Fibroblast of lung (primary cell): ENCODE measurements at regions not wholly inside any gene's neighbourhood (a gene's known extent, or its start where the extent isn't known, plus 50 kb on each side); places are given as distances from the start of the nearest gene placed in this dataset.
A peak's percentile ranks its signal among the peaks of the same experiment; 100 is the strongest.

Experiments
- DNase-seq, 2 donors: peaks; one replicate each; pipeline versions ENCODE4 v3.0.0 to v3.0.0-alpha.2; 2010; ENCODE audit warnings: low read depth in 2 of 2
- H2AFZ ChIP-seq: 2 replicates; pipeline ENCODE4 v1.5.1; 2012; ENCODE audit warnings: low read length, control low read depth, inconsistent platforms
- H3K27ac ChIP-seq: 2 replicates; pipeline ENCODE4 v1.5.1; 2011; ENCODE audit warnings: low read length, control low read depth; ENCODE audit not compliant: insufficient read depth
- H3K27me3 ChIP-seq: 2 replicates; pipeline ENCODE4 v1.5.1; 2011; ENCODE audit warnings: mild to moderate bottlenecking, low read length; ENCODE audit not compliant: control insufficient read depth, insufficient read depth
- H3K36me3 ChIP-seq: 2 replicates; pipeline ENCODE4 v1.5.1; 2011; ENCODE audit warnings: low read length; ENCODE audit not compliant: control insufficient read depth, insufficient read depth
- H3K4me1 ChIP-seq: 2 replicates; pipeline ENCODE4 v1.5.1; 2011; ENCODE audit warnings: low read length; ENCODE audit not compliant: control insufficient read depth, insufficient read depth; ENCODE audit errors: extremely low read depth
- H3K4me2 ChIP-seq: 2 replicates; pipeline ENCODE4 v1.5.1; 2011; ENCODE audit warnings: low read length, control low read depth; ENCODE audit not compliant: insufficient read depth; ENCODE audit errors: extremely low read depth
- H3K4me3 ChIP-seq, 4 experiments: fragments of 200-600 bp in 1 of 4; sonication (generic) in 1 of 4; replicated peaks in 1 of 4; 2 replicates each; pipeline ENCODE4 v1.5.1; 2011 to 2016; ENCODE audit warnings: low read length in 4 of 4, low read depth in 3 of 4, mild to moderate bottlenecking in 3 of 4, control low read depth in 2 of 4, inconsistent platforms in 1 of 4, mixed read lengths in 1 of 4; ENCODE audit not compliant: insufficient read depth in 1 of 4; ENCODE audit errors: control extremely low read depth in 1 of 4
- H3K79me2 ChIP-seq: 2 replicates; pipeline ENCODE4 v1.5.1; 2012; ENCODE audit warnings: mild to moderate bottlenecking, low read length, inconsistent platforms; ENCODE audit not compliant: control insufficient read depth, insufficient read depth
- H3K9ac ChIP-seq: 2 replicates; pipeline ENCODE4 v1.5.1; 2011; ENCODE audit warnings: mild to moderate bottlenecking, low read length, control low read depth; ENCODE audit not compliant: insufficient read depth
- H3K9me3 ChIP-seq: 2 replicates; pipeline ENCODE4 v1.5.1; 2012; ENCODE audit warnings: low read depth, low read length; ENCODE audit not compliant: control insufficient read depth, insufficient read depth
- H4K20me1 ChIP-seq: 2 replicates; pipeline ENCODE4 v1.5.1; 2011; ENCODE audit warnings: low read length; ENCODE audit not compliant: control insufficient read depth, insufficient read depth; ENCODE audit errors: extremely low read depth
- CTCF ChIP-seq, 2 donors: IDR thresholded peaks in 1 of 2; conservative IDR thresholded peaks in 1 of 2; 1 replicate in 1 of 2; 2 replicates in 1 of 2; pipeline ENCODE4 v1.5.1; 2011 to 2012; ENCODE audit warnings: low read length in 2 of 2, control low read depth in 1 of 2, inconsistent platforms in 1 of 2, low read depth in 1 of 2, mild to moderate bottlenecking in 1 of 2
- EZH2 ChIP-seq: IDR thresholded peaks from 2 replicates; pipeline ENCODE4 v1.5.1; 2012; ENCODE audit warnings: low read length, control low read depth, mild to moderate bottlenecking; ENCODE audit errors: missing control alignments

- H3K4me3 ChIP-seq: no peak overlapping the region
- H3K36me3 ChIP-seq: no peaks in the 10 kb centered on the region
- H3K4me2 ChIP-seq: no peak overlapping the region
- no peaks in the 10 kb centered on the region for H4K20me1 ChIP-seq
- H2AFZ ChIP-seq: no peak overlapping the region
- TF ChIP-seq CTCF (conservative IDR thresholded peaks at IDR 0.05 in 1 of 2, IDR thresholded peaks at IDR 0.05 in 1 of 2; ENCODE audit: low read depth in 1 of 2, low read length in 2 of 2) (no peak), EZH2 (no peak)
- no peak for DNase-seq
- no peaks in the 10 kb centered on the region for H3K9me3 ChIP-seq
- H3K27ac ChIP-seq: no peak overlapping the region
- no peaks in the 10 kb centered on the region for H3K79me2 ChIP-seq
- peaks cover 14% of the 10 kb centered on the region for H3K27me3 ChIP-seq
- no peak overlapping the region for H3K9ac ChIP-seq
- no peaks in the 10 kb centered on the region for H3K4me1 ChIP-seq
These were observed 50.4 kb upstream of the GGTA1 start for GRCh38 chr9:121550041-121550440.

DNA sequence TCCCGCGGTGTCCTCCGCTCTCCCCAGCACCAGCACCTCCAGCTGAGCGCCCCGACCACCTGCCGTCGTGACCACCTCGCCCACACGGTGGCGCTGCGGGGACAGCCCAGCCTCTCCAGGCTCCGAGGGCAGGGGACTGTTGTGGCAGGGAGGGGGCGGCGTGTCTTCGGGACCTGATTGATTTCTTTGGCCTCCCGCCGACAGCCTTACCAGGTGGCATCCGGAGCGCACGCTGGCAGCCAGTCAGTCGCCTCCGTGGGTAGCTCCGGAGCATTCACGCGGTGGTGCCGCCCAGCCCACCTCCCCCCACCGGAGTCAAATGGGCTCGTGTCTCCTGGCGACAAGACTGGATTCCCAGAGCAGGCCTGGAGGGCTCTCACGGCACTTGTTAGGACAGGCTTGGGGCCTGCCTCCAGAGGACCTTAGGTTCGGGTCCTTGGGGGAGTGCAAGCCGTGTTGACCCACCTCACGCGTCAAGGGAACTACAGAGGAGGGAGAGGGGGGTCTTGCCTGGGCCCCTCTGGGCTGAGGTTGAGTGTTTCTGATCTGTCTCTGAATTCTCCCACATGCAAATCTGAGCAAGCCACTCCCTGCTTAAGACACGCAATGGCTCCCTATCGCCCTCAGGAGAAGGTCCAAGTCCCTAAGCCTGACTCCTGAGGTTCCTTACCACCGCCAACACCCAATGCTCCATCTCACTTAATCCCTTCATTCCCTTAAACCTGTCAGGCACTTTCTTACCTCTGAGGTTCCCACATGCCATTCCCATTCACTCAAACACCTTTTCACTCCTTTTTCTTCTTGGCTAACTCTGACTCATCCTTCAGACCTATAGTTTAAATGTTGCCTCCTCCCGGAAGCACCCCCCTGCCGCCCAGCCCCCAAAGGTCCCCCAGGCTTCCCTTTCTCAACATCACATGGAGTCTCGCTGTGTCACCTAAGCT, 51.2 kb upstream of the GGTA1 start:
- TF ChIP-seq CTCF (conservative IDR thresholded peaks at IDR 0.05 in 1 of 2, IDR thresholded peaks at IDR 0.05 in 1 of 2; ENCODE audit: low read depth in 1 of 2, low read length in 2 of 2): peak; percentile 71 to 74
- TF ChIP-seq EZH2: no peak
- H3K79me2 ChIP-seq: no peaks in the 10 kb centered on the region
- DNase-seq: peak; percentile 45 to 47
- H3K9me3 ChIP-seq: no peaks in the 10 kb centered on the region
- no peaks in the 10 kb centered on the region for H3K36me3 ChIP-seq
- H3K4me1 ChIP-seq: no peaks in the 10 kb centered on the region
- H3K4me3 ChIP-seq: peak overlapping the region in 2 of 4 experiments; percentile 25 to 45
- no peak overlapping the region for H3K27ac ChIP-seq
- H2AFZ ChIP-seq: no peak overlapping the region
- peaks cover 14% of the 10 kb centered on the region for H3K27me3 ChIP-seq
- H4K20me1 ChIP-seq: no peaks in the 10 kb centered on the region
- H3K4me2 ChIP-seq: peak overlapping the region; percentile 46
- no peak overlapping the region for H3K9ac ChIP-seq

DNA sequence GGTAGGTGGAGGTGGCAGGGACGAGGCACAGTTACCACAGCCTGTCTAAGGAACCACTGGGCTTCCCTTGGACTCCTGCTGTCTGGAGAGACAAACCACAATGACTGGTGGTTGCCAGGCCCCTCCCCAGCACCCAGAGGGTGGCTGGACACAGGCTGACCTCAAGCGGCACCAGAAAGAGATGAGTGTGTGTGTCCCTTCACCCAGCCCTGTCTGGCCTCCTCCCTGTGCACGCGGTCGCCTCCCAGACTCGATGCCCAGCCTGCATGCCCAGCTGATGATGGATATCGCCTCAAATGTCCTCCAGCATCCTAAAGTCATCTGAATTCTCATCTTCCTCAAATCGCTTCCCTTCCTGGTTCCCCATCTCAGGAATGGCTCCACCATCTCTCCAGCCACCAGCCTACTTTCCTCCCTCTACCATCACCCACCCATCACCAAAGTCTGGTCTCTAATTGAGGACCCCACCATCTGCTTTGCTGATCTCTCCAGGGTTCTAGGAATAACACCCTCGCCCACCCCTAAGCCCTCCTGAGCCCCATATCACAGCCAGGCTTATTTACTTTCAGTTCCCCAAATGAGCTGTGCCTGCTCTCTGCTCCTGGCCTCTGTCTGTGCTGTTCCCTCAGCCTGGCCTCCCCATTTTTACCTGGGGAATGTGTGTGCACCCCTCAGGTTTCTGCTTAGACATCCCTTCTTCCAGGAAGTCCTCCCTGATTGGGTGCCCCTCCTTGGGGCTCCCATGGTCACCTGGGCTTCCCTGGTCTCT, 52.5 kb upstream of the GGTA1 start:
- no peak for DNase-seq
- Histone ChIP-seq H3K79me2 (no peaks in the 10 kb centered on the region), H3K9me3 (no peaks in the 10 kb centered on the region), H3K4me3 (no peak overlapping the region), H2AFZ (no peak overlapping the region), H3K4me2 (no peak overlapping the region), H3K27ac (no peak overlapping the region), H3K4me1 (peaks cover 6% of the 10 kb centered on the region), H3K9ac (no peak overlapping the region), H4K20me1 (no peaks in the 10 kb centered on the region), H3K27me3 (peaks cover 14% of the 10 kb centered on the region), H3K36me3 (no peaks in the 10 kb centered on the region)
- no peak for TF ChIP-seq EZH2
- no peak for TF ChIP-seq CTCF (conservative IDR thresholded peaks at IDR 0.05 in 1 of 2, IDR thresholded peaks at IDR 0.05 in 1 of 2; ENCODE audit: low read depth in 1 of 2, low read length in 2 of 2)
